GM08714 (cell line): ENCODE measurements at regions not wholly inside any gene's neighbourhood (a gene's known extent, or its start where the extent isn't known, plus 50 kb on each side); places are given as distances from the start of the nearest gene placed in this dataset.

ENCODE experiments used
- H3K4me3 ChIP-seq: fragments of 200-500 bp; sonication (Bioruptor generic); 2 replicates; pipeline ENCODE4 v1.5.1; 2014; ENCODE audit warnings: mild to moderate bottlenecking, low read length, inconsistent platforms
- ZNF274 ChIP-seq: IDR thresholded peaks from 2 replicates; pipeline ENCODE4 v1.6.1; 2012; ENCODE audit warnings: mild to moderate bottlenecking, low read depth, low read length

DNA sequence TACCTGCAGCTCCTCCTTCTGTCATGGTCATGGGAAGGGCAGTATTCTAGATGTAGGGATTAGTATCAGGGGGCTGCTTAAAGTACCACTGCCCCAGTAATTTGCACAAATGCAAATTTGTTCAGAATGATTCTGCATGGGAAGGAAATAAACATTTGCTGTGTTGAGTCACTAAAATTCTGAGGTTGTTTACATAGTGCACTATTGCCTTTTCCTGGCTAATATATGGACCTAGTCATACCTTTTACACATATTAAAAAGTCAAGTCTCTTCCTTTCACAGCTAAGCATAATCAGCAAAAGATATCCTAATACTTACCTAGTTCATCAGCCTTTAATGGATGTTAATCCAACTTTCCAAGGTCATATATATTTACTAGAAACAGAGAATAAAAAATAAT lies 746.4 kb upstream of the NR2F2 start:
- no peak overlapping the region for H3K4me3 ChIP-seq
- no peak for TF ChIP-seq ZNF274

DNA sequence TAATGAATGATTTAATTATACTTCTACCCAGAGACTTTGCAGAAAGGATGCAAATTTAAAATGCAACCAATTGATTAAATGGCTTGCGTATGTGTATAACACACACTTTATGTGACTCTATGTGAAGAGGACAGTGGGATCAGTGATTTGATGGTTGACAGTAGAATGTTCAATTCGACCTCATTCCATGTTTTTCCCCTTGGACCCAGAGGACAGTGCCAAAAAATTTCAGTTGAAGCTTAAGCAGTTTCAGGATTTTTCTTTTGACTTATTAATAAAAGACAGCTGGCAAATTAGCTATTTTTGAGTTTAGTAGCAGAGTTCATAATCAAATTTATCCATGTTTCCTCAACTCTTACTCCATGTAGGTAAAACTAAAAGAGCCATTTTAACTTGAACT lies 742.4 kb upstream of the NR2F2 start:
- no peak overlapping the region for H3K4me3 ChIP-seq
- no peak for TF ChIP-seq ZNF274

DNA sequence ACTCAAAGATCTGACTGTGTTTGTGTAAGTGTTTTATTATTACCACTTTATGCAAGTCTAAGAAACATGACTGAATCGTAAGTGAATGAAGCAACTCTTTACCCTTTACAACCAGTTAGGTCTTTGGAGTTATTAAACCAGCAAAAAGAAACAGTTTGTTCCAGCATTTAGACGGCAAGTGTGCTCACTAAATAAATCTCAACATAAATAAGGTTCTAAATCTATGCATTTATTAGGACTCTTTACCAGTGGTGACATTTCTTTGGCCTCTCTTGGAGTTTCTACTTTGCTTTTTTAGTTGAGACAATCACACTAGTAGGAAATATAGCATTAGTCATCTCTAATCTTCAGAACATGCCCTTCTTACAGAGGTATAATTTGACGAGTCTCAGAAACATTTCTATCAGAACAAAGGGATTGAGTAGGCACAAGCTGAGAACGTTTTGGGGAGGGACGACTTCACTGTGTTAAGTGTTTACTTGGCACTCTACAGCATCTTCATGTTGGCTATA lies 739.9 kb upstream of the NR2F2 start:
- TF ChIP-seq ZNF274: no peak
- no peak overlapping the region for H3K4me3 ChIP-seq

DNA sequence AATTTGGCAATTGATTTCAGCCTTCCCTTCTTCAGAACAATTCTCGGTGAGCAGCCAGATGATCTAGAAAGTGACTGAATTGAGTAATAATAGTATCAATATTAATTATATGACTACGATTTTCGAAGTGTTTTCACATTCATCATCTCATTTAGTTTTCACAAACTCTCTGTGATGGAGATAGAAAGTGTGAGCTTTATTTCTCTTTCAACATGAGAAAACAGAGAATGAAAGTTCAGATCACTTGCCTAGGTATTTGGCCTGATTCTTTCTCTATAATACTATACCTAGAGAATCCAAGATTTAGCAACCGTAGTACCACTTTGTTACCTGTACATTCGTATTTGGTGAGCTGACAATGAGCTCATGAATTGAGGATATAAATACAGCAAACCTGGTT lies 739.2 kb upstream of the NR2F2 start:
- H3K4me3 ChIP-seq: no peak overlapping the region
- TF ChIP-seq ZNF274: no peak

DNA sequence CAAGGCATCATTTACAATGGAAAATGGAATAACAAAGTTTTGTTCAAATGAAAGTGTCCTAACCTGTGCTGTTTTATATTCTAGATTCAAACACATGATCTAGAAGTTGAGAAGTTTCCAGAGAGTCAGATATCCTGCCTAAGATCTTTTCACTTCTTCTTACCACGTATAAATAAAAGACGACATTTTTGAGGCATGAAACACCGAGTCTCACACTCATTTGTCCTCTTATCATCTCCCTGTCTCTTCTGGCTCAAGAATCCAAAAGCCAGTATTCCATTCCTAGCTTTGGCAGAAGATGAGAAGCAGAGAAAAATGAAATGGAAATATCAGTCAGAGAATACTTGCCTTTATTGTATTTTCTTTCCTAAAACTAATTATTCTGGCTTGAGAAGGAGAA lies 738.6 kb upstream of the NR2F2 start:
- H3K4me3 ChIP-seq: no peak overlapping the region
- no peak for TF ChIP-seq ZNF274

DNA sequence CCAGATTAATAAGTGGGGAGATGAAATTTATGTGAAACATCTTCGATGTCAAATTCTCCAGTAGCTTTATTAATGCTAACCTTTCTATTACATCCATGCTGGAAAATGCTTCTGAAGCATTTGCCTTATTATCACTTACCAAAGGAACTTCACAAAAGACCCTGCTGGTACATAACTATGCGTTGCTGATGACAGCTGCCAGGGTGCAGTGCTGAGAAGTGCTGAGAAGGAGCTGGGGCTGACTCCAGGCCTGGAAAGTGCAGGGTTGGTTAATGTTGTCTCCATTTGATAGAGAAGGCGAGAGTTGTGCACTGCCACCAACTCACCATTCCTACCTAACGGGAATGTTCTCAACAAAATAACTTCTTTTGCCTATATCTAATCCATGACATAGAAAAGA lies 736.0 kb upstream of the NR2F2 start:
- TF ChIP-seq ZNF274: no peak
- H3K4me3 ChIP-seq: no peak overlapping the region

DNA sequence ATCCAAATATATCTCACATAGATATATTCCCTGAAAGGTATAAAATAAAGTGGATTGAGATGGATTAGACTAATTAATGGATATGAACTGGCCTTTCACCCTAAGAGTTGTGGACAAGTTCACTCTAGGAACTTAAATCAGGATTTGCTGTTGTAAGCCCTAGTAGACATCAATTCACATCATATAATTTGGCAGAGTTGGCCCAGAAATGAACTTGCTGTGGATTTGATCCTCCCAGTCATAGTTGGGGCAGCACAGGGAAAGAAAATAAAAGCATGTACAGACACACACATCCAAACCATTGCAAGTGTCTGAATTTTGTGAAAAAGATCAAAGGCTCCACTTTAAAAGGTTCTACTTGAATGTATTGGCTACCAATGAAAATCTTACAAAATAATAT lies 734.7 kb upstream of the NR2F2 start:
- no peak overlapping the region for H3K4me3 ChIP-seq
- TF ChIP-seq ZNF274: no peak

DNA sequence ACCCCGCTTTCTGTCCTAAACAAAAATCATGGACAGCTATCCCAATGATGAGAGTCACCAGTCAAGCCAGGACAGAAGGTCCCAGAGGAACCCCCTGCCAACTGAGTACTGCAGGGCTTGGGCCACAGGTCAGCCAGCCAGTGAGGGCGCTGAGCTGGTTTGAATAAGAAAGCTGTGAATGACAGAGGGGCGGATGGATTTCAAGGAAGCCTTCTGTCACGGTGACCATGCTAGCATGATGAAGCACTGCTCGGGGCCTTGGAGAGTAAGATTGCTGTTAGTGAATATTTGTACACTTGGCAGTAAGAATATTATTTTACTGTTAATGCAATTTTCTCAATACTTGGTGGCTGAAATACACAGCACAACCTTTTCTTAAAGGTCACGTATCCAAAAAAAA lies 734.0 kb upstream of the NR2F2 start:
- no peak for TF ChIP-seq ZNF274
- H3K4me3 ChIP-seq: no peak overlapping the region

DNA sequence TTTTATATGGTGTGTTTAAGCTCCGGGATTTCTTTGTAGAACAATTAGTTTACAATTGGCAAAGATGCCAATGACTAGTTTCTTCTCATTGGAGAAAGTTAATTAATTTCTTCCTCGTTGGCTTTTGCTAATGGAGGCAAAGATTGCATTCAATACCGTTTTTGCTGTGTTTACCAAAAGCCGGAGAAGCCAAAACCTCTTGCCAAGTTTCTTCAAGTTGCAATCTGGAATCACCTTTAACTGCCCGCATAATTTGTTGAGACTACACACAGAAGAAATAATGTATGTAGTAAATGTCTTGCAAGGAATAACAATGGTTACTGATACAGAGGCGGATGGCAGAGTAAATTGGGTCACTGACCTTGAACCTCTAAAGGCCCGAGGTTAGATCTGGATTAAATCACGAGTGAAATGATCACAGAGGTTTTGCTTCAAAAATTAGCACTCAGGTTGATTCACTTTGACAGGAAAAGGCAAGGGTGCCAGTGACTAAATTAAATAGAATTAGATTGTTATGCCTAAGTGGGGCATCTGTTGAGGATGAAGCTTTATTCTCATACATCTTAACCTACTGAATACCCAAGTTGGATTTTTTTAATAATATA lies 732.1 kb upstream of the NR2F2 start:
- no peak for TF ChIP-seq ZNF274
- H3K4me3 ChIP-seq: no peak overlapping the region

DNA sequence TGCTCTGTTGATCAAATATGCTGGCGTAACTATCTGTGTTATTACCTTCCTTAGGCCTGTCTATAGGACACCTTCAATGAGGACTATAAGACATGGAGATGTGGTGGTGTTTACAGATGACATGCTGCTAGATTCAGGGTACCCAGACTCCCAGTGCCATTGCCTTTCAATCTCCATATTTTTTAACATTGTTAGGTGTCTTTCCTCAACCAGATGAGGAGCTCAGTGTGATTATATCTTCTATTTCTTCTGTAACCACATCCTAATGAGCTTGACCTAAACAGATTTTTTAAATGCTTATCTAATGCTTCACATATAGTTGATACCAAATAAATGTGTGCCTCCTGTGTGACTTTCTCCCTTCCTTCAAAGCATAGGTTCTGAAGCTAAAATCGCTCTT lies 730.1 kb upstream of the NR2F2 start:
- H3K4me3 ChIP-seq: no peak overlapping the region
- no peak for TF ChIP-seq ZNF274

DNA sequence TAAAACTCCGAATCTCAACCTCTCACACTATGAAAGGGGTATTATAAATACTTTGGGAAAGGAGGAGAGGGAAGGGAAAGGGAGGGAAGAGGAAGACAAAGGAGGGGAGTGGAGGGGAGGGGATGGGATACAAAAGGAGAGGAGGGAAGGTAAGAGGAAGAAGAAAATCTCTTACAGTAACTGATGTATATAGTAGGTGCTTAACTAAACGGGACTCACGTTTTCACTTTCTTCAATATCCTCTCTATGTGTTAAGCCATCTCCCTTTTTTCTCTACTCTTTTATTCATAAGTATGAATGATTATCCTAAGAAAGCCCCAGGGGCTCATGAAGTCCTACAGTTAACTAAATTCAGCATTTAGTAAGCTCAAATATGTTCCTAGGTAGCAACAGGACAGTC lies 729.6 kb upstream of the NR2F2 start:
- H3K4me3 ChIP-seq: no peak overlapping the region
- TF ChIP-seq ZNF274: no peak

DNA sequence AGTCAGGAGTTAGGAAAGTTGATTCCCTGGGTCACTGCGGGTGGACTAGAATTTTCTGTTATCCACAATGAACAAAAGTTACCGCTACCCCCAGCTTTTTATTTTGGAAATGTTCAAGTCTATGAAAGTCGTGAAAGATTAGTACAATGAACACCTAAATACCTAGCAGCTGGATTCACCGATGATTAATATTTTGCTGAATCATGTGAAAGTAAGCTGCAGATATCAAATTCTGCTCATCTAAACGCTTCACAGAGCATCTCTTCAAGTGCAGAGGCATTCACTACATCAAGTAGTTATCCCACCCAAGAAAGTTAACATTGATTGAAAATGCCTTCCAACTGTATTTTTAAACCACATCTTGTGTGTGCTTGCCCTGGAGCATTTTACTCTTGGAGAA lies 729.0 kb upstream of the NR2F2 start:
- no peak for TF ChIP-seq ZNF274
- no peak overlapping the region for H3K4me3 ChIP-seq

DNA sequence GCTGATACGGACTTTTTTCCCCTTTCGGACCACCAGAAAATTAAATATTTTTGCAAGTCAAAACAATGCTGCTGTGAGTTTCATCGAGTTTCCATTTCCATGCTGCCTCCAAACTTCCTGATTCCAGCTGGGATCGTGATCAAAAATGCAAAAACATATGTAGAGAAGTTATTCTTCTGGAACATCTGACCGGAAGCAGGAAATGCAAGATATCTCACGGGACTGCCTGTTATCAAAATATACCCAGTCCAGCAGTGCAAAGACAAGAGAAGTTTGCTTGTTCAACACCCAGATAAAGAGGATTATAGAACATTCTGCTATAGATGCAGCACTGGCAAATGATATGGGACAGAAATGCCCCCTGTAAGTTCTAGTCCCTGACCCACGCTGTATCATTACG lies 726.7 kb upstream of the NR2F2 start:
- no peak overlapping the region for H3K4me3 ChIP-seq

DNA sequence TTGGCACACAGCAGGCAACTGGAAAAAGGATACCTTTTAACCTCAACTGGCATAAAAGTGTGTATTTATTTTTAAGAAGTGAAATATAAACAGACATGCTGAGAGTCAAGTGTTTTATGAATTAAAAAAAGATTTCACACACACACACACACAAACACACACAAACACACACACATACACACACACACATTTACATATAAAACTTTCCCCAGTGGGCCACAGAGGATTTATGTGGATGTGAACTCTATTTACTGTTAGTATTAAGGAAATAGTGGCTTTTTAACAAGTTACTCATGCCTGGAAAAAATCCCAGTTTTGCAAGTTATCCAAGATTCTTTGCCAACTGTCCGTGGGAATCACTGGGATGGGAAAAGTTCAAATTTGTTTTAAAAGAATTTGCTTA lies 725.9 kb upstream of the NR2F2 start:
- no peak overlapping the region for H3K4me3 ChIP-seq
- no peak for TF ChIP-seq ZNF274

More for the DNA sequence above, 726.7 kb upstream of the NR2F2 start:
- no peak for TF ChIP-seq ZNF274

DNA sequence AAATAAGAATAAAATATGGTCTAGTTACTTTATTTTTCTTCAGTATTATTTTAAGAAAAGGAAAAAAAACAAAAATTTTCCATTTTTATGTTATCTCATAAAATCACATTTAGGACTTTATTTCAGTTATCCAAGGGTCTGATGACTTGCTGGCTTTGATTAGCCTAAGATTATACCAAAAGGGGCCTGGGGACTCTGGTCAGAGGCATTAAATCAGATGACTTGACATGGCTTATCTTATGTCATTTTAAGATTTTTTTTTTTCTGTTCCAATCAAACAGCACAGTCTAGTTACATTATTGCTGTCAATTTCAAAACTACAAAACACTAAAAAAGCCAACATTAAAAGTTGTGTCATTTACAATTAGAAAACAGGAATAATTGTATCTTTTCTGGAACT lies 725.4 kb upstream of the NR2F2 start:
- TF ChIP-seq ZNF274: no peak
- H3K4me3 ChIP-seq: no peak overlapping the region

DNA sequence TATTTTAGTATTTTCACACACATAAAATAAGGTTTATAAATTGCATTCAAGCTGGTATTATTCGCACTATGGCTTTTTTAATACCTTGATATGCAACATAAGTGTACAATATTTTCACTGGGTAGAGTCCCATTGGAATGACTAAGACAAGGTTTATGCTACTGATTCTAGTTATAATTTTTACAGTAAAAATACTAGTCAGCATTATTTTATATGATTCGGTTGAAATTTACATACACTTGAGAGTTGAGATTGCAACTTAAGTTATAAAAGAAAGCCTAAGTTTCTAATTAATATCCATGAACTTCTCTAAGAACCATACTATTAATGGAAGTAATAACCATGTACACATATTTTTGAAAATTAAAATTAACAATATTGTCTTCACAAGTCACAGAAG lies 723.9 kb upstream of the NR2F2 start:
- H3K4me3 ChIP-seq: no peak overlapping the region
- TF ChIP-seq ZNF274: no peak
